MM.1S (cell line): ENCODE measurements at regions not wholly inside any gene's neighbourhood (a gene's known extent, or its start where the extent isn't known, plus 50 kb on each side); places are given as distances from the start of the nearest gene placed in this dataset.

Source experiments
- DNase-seq: peaks from one replicate; pipeline ENCODE4 v3.0.0-alpha.2; 2015
- H2AFZ ChIP-seq: fragments of 300-600 bp; sonication (generic); 2 replicates; pipeline ENCODE4 v1.6.0; 2016; ENCODE audit warnings: antibody characterized with exemption, low read length
- H3F3A ChIP-seq: fragments of 300-600 bp; sonication (generic); 2 replicates; pipeline ENCODE4 v1.6.1; 2016; ENCODE audit warnings: mild to moderate bottlenecking, antibody characterized with exemption, low read length, moderate library complexity, mixed read lengths; ENCODE audit not compliant: insufficient read depth
- H3K27ac ChIP-seq: fragments of 300-600 bp; sonication (generic); 2 replicates; pipeline ENCODE4 v1.5.1; 2016; ENCODE audit warnings: mild to moderate bottlenecking, low read length
- H3K27me3 ChIP-seq: fragments of 300-600 bp; sonication (generic); replicated peaks from 2 replicates; pipeline ENCODE4 v1.6.0; 2016; ENCODE audit warnings: low read length; ENCODE audit not compliant: insufficient read depth
- H3K36me3 ChIP-seq: fragments of 300-600 bp; sonication (generic); replicated peaks from 2 replicates; pipeline ENCODE4 v1.6.1; 2016; ENCODE audit warnings: mild to moderate bottlenecking, low read length, mixed read lengths; ENCODE audit not compliant: insufficient read depth
- H3K4me1 ChIP-seq: fragments of 300-600 bp; sonication (generic); 2 replicates; pipeline ENCODE4 v1.6.1; 2016; ENCODE audit warnings: low read length, mixed read lengths
- H3K4me2 ChIP-seq: fragments of 300-600 bp; sonication (generic); 2 replicates; pipeline ENCODE4 v1.6.0; 2016; ENCODE audit warnings: low read depth, low read length
- H3K4me3 ChIP-seq: fragments of 300-600 bp; sonication (generic); 2 replicates; pipeline ENCODE4 v1.5.1; 2016; ENCODE audit warnings: low read length, mixed read lengths
- H3K79me2 ChIP-seq: fragments of 300-600 bp; sonication (generic); 2 replicates; pipeline ENCODE4 v1.6.1; 2016; ENCODE audit warnings: mixed run types, low read length, mixed read lengths
- H3K9ac ChIP-seq: fragments of 300-600 bp; sonication (generic); 2 replicates; pipeline ENCODE4 v1.6.1; 2016; ENCODE audit warnings: low read length, mixed read lengths
- H3K9me2 ChIP-seq: fragments of 300-600 bp; sonication (generic); replicated peaks from 2 replicates; pipeline ENCODE4 v1.6.1; 2016; ENCODE audit warnings: mild to moderate bottlenecking, low read length, mixed read lengths; ENCODE audit not compliant: insufficient read depth
- H3K9me3 ChIP-seq: fragments of 300-600 bp; sonication (generic); replicated peaks from 2 replicates; pipeline ENCODE4 v1.6.1; 2016; ENCODE audit warnings: mild to moderate bottlenecking, low read length, mixed read lengths; ENCODE audit not compliant: insufficient read depth
- H4K20me1 ChIP-seq: fragments of 300-600 bp; sonication (generic); 2 replicates; pipeline ENCODE4 v1.6.1; 2016; ENCODE audit warnings: mild to moderate bottlenecking, low read length, moderate library complexity, mixed read lengths; ENCODE audit not compliant: insufficient read depth
- EZH2 ChIP-seq: fragments of 300-600 bp; sonication (generic); optimal IDR thresholded peaks from 2 replicates; pipeline ENCODE3; 2017; ENCODE audit warnings: low read depth, mild to moderate bottlenecking, antibody characterized with exemption, low read length, mixed read lengths
- EZH2phosphoT487 ChIP-seq: fragments of 300-600 bp; sonication (generic); IDR thresholded peaks from 2 replicates; pipeline ENCODE4 v1.6.1; 2018; ENCODE audit warnings: antibody characterized with exemption, low read length
- TF ChIP-seq, protein P1 (sequence below): fragments of 300-600 bp; sonication (generic); IDR thresholded peaks from 2 replicates; pipeline ENCODE4 v1.5.1; 2016; ENCODE audit warnings: antibody characterized with exemption, low read length, mixed read lengths

DNA sequence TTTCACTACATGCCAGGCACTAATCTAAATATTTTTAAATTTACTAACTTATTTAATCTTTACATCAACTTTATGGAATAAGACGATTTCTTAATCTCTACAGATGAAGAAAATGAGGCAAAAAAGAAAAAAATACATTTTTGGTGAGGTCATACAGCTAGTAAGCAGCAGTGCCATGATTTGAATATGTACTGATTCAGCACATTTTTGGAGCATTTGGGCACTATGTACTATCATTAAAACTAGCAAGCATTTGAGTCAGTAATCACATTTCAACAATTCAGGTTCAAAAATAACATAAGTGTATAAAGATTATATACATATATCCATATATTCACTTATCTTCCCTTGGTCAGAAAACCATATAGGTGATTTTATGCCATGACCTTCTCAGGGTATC is 124.4 kb upstream of the TMTC1 start:
- Histone ChIP-seq H2AFZ (no peak overlapping the region), H3F3A (no peaks in the 10 kb centered on the region), H3K4me3 (no peak overlapping the region), H3K9me3 (no peaks in the 10 kb centered on the region), H3K27me3 (no peaks in the 10 kb centered on the region), H3K79me2 (no peaks in the 10 kb centered on the region), H3K27ac (no peak overlapping the region), H3K9me2 (no peaks in the 10 kb centered on the region), H4K20me1 (no peaks in the 10 kb centered on the region), H3K4me1 (no peaks in the 10 kb centered on the region), H3K9ac (no peak overlapping the region), H3K36me3 (no peaks in the 10 kb centered on the region), H3K4me2 (no peak overlapping the region)
- TF ChIP-seq EZH2, result no peak
- TF ChIP-seq, protein P1, sequence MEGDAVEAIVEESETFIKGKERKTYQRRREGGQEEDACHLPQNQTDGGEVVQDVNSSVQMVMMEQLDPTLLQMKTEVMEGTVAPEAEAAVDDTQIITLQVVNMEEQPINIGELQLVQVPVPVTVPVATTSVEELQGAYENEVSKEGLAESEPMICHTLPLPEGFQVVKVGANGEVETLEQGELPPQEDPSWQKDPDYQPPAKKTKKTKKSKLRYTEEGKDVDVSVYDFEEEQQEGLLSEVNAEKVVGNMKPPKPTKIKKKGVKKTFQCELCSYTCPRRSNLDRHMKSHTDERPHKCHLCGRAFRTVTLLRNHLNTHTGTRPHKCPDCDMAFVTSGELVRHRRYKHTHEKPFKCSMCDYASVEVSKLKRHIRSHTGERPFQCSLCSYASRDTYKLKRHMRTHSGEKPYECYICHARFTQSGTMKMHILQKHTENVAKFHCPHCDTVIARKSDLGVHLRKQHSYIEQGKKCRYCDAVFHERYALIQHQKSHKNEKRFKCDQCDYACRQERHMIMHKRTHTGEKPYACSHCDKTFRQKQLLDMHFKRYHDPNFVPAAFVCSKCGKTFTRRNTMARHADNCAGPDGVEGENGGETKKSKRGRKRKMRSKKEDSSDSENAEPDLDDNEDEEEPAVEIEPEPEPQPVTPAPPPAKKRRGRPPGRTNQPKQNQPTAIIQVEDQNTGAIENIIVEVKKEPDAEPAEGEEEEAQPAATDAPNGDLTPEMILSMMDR, result no peak
- TF ChIP-seq EZH2phosphoT487, result no peak
- no peak for DNase-seq

DNA sequence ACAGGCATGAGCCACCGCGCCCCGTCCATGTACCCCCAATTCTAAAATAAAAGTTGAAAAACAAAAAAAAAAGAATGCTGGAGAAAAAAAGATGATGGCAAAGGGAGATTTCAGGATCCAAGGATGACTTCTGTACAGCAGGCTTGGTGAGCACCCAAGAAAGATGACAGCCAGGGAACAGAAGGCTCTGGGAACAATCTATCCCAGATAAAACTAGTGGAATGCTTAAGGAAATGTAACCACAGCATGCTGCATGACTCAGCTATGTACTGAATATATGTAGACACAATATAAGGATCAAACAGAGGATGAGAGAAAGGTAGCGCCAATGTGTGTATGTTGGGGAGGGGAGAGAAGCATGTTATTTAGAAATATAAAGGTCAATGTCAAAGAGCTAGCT is 123.7 kb upstream of the TMTC1 start:
- TF ChIP-seq, protein P1, result no peak
- TF ChIP-seq EZH2, result no peak
- no peak for TF ChIP-seq EZH2phosphoT487
- H3K4me1 ChIP-seq, result no peaks in the 10 kb centered on the region
- H3K9me2 ChIP-seq, result no peaks in the 10 kb centered on the region
- no peak overlapping the region for H3K4me3 ChIP-seq
- no peak for DNase-seq
- H3K79me2 ChIP-seq, result no peaks in the 10 kb centered on the region
- no peak overlapping the region for H3K27ac ChIP-seq
- H3K4me2 ChIP-seq, result no peak overlapping the region
- H3K27me3 ChIP-seq, result no peaks in the 10 kb centered on the region
- H3K36me3 ChIP-seq, result no peaks in the 10 kb centered on the region
- H3F3A ChIP-seq, result no peaks in the 10 kb centered on the region
- H3K9ac ChIP-seq, result no peak overlapping the region
- no peaks in the 10 kb centered on the region for H4K20me1 ChIP-seq
- no peaks in the 10 kb centered on the region for H3K9me3 ChIP-seq
- H2AFZ ChIP-seq, result no peak overlapping the region

DNA sequence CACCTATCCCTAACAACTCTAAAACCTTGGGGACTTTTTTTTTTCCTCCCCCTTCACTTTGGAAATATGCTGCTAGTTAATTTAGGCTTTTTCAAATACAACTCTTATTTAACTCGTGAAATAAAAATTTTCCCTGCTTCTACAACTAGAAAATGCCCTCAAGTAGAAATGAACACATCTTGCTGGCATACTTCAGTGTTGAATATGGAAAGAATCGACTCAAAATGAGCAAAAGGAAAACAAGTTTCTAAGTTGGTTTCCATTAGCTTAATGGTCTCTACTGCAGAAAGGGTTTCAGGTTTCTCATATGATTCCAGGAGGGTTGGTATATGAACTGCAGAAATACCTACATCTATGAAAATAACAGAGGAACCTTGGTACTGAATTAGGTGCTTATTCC is 118.3 kb upstream of the TMTC1 start:
- no peak overlapping the region for H3K9ac ChIP-seq
- no peaks in the 10 kb centered on the region for H3K36me3 ChIP-seq
- no peak for TF ChIP-seq EZH2
- no peak for TF ChIP-seq EZH2phosphoT487
- TF ChIP-seq, protein P1, result no peak
- H3F3A ChIP-seq, result no peaks in the 10 kb centered on the region
- no peak overlapping the region for H2AFZ ChIP-seq
- H3K4me3 ChIP-seq, result no peak overlapping the region
- H3K27ac ChIP-seq, result no peak overlapping the region
- no peaks in the 10 kb centered on the region for H3K9me3 ChIP-seq
- no peaks in the 10 kb centered on the region for H3K9me2 ChIP-seq
- H3K27me3 ChIP-seq, result no peaks in the 10 kb centered on the region
- H4K20me1 ChIP-seq, result no peaks in the 10 kb centered on the region
- no peak for DNase-seq
- no peaks in the 10 kb centered on the region for H3K4me1 ChIP-seq
- H3K79me2 ChIP-seq, result no peaks in the 10 kb centered on the region
- no peak overlapping the region for H3K4me2 ChIP-seq
